Stimulated activated CD8-positive, alpha-beta memory T cell treated with anti-CD3 and anti-CD28 coated beads, Interleukin-7, amount 100 ng/mL, for 4 hours (primary cell): ENCODE measurements at regions not wholly inside any gene's neighbourhood (a gene's known extent, or its start where the extent isn't known, plus 50 kb on each side); places are given as distances from the start of the nearest gene placed in this dataset.
"Not testable (repeated sequence)": the region's sequence is repeated elsewhere in the genome, so short reads cannot be mapped to it uniquely, and the experiment has no call there.

ENCODE experiments used
- DNase-seq, 2 donors: peaks; one replicate each; pipeline ENCODE4 v3.0.0-alpha.2; 2020; ENCODE audit warnings: low read depth in 2 of 2

DNA sequence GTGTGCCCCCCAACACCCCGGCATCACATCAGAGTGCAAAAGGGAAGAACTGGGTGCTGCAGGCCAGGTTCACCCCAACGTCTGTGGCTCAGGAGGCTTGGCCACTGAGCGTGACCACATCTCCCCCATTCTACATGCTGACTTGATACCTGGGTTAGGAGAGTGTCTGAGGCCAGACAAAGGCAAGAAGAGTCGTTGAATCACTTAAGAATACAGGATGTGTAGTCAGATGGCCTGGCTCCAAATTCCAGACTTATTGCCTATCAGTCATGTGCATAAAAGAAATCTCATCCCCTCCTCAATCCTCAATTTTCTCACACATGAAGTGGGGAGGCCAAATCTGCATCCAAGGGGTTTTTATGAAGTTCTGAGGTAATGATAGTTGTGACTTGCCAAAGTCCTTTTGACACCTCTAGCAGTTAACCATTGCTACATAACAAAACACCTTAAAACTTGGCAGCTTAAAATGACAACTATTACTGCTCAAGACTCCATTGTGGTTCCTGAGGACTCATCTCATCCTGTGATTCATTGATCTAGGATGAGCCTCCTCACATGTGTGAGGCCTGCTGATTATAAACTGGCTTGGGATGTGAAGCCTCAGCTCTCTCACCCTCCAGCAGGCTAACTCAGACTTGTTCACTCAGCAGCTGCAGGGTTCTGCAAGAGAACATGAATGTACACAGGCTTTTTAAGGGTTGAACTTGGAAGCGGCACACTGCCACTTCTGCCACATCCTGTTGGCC is 138.8 kb upstream of the TLE3 start:
- no peak for DNase-seq

- DNase-seq, result no peak
These were observed 137.6 kb upstream of the TLE3 start for GRCh38 chr15:70235347-70235746.

DNA sequence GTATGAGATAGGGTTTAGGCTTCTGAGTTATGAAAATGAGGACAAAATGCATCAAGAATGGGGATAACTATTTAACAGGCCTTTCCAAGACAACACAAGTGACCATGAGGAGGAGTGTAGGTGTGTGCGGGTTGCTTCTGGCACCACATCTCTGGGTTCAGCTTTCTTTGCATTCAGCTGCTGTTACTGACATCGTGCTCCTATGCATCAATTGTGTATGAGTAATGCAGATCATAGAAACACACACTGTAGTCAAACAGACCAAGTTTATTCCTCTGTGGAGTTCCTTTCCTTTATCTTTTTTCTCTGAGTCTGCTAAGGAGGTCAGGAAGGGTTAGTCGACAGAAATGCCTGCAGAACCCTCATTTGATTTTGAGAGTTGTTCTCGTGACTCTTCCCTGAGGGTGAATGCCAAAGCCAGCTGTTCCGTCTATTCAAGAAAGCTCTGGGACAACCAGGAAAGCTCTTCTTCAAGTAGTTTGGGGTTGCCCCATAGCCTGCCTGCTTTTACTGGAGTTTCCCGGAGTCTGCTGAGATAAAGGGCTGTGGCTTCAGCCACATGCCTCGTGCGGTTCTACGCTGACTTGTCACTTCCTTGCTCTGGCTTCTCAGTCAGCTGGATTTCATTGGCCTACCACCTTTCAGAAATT is 136.7 kb upstream of the TLE3 start:
- DNase-seq, result no peak

- DNase-seq, result no peak
These were observed 133.8 kb upstream of the TLE3 start for GRCh38 chr15:70231484-70231883.

- not testable (repeated sequence) for DNase-seq
These were observed 130.2 kb upstream of the TLE3 start for GRCh38 chr15:70227918-70228317.

DNA sequence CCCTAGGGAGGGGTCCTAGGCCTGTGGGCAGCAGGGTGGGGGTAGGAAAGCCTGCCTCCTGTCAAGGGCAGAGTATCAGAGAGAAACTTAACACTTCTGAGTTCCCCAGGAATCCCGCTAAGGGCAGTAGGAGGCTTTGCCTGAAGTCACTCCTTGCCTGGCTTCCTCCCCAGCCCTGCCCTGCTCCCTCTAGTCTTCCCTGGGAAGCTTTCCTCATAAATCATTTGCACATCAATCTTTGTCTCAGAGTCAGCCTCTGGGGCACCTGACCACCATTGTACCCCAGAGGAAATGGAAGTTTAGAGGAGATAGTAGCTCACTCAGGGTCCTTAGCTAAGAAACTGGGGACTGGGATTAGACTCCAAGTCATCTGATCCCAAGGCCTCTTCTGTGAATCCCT is 129.4 kb upstream of the TLE3 start:
- DNase-seq, result no peak

GRCh38 chr15:70226337-70226980 is 128.7 kb upstream of the TLE3 start:
- DNase-seq, result no peak

DNA sequence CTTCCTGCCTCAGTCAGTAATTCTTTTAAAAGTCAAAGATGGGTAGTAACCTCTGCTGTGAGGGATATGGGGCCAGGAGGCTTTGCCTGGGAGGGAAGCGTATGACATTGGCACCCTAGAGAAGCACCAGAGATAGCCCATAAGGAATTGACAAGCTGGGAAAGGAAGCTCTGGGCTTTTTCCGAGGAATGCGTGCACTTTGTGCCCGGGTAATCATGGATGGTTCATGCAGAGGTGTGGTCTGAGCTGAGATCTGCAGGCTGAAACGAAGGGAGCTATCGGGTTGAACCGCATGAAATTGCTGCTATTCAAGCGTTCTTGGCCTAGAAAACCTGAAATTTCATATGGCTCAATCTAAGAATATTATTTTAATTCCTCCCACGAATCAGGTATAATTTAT is 127.7 kb upstream of the TLE3 start:
- DNase-seq, result no peak

DNA sequence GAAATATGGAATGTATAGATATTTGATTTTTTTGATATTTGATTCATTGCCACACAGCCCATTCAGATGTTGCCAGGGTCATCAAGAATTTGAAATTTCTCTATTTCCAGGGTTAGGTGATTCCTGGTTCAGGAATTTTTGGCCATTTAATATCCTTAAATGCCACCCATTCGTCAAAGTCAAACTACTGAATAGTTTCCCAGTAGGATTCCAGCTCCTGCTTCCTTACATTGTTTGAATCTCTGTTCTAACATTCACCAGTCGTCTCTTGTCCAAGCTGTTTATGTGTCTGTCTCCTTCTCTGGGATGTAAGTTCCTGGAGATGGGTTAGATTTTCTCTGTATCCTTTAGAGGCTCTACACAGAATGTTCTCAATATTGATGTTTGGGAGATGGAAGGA is 124.9 kb upstream of the TLE3 start:
- no peak for DNase-seq

DNA sequence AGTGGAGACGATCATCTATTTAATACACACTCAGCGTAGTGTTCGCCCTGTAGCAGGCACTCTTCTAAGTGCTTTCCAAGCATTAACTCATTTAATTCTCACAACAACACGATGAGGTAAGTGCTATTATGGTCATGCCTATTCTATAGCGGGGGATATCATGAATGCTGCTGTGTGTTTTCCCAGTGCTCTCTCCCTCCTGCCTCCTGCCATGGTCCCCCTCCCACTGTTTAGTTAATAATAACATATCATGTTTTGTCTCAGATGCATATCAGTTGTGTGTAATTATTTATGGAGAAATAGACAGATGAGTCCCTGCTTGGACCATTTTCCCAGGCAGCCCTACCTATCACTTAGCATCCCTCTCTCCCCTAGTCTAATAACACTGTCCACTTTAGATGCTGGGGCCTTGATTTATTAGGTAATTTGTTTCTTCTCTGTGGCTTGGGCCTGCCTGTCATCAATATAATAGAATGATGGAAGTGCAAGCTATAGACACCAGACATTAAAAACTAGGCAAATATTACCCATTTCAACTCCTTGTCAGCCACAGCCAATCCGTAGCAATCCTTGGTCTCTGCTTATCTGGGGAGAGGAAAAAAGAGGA is 122.9 kb upstream of the TLE3 start:
- no peak for DNase-seq

GRCh38 chr15:70219966-70220365 is 122.2 kb upstream of the TLE3 start:
- DNase-seq, result no peak

- no peak for DNase-seq
These were observed 121.7 kb upstream of the TLE3 start for GRCh38 chr15:70219256-70219895.

DNA sequence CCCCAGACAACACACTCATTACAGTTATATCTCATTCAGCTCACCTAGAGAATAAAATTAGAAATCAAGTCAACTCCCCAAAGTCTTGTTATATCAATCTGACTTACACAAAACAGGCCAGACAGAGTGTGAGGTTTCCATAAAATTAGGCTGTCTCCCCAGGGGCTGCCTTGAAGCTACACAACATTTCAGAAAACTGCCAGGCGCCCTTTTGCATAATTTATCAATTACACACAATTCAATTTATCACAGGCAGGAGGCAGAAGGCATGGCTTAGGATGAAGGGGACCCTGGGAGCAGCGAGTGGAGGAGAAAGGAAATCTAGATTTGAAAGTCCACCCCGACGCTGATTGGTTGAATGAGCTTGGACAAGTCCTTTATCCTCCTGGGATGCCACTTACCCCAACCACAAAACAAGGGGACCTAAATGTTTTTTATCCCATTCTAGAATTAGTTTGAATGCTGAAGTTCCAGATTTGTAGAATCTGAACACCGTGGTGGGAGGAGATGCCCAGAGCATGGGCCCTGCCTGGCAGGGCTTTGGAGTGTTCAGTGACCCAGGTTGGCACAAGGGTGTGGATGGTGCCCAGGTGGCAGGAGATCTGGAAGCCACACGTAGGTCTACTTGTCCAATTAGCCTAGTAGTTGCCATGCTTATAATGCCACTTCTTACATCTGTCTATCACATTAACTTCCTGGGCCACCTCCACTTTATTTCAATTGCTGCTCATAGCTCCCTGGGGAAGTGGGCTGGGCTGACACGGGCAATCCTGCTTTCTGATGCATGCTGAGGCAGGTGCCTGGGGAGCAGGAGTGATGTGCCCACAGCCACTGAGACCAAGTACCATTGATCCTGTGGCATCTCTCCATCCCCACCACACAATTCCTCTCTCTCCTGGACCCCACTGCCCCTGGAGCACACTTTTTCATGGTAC is 119.8 kb upstream of the TLE3 start:
- DNase-seq, result no peak

- DNase-seq, result no peak
These were observed 118.2 kb upstream of the TLE3 start for GRCh38 chr15:70215951-70216350.

DNA sequence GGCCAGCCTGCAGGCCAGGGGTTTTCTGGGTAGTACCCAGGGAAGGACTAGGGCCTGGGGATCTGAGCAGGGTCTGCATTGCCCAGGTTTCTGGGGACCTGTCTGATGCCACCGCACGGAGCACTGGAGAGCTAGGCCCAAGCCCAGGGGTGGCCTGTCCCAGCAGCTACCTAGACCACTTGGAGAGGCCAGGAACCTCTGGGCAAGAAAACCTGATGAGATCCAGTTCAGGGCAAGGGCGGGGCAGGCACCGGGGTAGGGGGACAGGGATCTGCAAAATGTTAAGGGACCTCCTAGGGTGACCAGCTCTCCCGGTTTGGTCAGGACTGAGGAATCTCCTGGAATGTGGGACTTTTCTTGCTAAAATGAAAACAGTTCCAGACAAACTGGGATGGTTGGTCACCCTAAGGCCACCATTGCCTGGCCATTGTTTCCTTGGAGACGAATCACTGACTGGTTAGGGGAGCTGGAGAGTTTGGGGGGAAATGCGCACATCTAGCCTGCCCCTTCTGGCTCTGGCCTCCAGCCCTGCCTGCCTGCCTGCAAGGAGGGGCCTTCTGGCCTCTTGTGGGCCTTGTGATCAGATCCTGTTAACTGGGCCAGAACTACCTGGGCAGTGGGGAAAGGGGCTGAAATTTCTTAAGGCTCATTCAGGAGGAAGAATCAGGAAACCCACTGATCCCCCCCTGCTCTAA is 117.4 kb upstream of the TLE3 start:
- no peak for DNase-seq

DNA sequence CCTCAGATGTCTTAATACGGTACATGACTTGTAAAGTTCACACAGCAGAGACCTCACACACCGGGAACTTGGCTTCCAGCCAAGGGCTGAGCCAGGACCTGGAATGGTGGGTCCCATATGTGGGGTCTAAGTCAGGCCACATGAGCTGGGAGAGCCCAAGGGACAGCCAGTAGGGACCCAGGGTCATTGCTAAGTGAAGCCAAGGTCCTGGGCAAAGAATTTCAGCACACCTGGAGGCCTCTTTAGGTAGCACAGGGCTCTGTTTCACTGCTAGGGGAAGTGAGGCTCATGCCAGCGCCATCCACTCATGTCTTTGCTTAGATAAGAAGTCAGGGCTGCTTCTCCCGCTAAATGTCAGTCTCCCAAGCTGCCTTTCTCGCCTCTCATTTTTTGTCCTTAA is 116.6 kb upstream of the TLE3 start:
- no peak for DNase-seq

DNA sequence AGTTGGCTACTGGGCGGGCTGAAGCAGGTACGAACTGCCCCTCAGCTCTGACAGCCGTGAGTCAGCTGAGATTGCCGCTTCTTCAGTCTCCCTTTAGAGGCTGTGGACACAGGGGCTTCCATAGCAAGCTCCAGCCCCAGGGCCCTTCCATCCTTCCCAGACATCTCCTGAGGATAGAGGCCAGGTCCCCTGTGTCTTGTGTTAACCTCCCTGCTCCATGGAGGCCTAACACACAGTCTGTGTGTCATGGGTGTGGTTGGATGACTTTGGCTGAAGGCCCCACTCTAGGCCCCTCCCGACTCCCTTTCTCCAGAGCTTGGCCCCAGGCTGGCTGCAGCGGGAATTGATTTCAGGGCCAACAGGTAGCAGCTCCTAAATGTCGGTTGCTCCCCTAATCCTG is 116.1 kb upstream of the TLE3 start:
- DNase-seq, result no peak

DNA sequence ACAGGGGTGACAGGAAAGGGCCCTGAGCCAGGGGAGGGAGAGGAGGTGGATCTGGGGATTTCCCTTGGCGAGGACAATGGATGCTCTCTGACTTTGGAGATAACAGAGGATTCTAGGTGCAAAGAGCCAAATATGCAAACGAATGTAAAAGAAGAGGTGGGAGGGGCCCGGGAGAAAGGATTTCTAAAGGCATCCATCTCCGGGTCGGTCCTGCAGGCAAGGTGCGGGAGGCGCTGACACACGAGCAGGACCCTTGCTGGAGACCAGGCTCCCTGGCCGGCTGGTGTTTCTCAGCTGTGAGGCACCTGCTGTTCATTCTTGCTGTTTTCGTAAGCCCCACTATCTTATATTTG is 115.2 kb upstream of the TLE3 start:
- no peak for DNase-seq

DNA sequence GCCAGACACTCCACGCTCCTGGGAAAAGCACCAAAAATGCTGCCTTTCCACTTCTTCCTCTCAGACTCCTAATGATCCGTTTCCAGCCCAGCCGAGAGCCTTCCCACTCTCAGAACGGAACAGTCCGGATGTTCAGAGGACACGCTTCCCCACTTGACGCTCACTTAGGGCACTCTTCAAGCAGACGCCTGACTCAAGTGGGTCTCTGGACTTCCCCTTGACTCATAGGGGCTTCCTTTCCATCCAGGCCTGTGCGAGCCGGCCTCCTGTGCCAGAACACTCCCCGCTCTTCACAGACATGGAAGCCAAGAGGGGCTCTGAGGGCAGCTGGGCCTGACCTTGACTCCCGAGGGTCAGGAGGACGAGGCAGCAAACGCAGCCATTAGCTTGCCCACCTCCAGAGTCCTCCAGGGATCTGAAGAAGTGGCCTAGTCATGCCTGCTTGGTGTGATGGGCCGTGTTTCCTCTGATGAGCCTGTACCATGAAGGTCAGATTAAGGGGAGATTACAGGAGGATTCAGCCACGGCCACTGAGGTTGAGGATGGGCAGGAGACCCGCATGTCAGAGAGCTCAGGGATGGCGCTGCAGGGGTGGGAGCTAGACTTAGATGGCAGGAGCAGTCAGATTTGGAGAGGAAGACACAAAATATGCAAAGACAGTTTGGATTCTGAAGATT is 114.7 kb upstream of the TLE3 start:
- no peak for DNase-seq

DNA sequence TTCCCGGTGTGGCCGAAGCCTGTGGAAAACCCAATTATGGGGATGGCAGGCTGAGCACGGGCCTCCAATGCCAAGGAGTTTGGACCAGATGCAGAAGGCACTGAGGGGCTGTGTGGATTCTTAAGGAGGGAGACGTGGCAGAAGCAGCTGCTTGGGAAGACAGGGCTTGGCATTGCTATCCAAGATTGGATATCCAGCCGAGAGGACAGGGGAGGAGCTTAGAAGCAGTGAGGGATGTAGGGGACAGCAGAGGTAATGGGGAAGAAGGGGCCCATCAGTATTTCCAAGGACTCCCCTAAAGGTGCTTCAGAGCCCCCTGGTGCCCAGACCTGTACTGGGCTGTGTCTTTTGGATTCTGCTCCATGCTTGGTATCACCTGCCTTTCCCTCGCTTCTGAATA is 112.8 kb upstream of the TLE3 start:
- DNase-seq, result no peak
